GM18873 (cell line): ENCODE measurements at regions not wholly inside any gene's neighbourhood (a gene's known extent, or its start where the extent isn't known, plus 50 kb on each side); places are given as distances from the start of the nearest gene placed in this dataset.
"Not testable (repeated sequence)": the region's sequence is repeated elsewhere in the genome, so short reads cannot be mapped to it uniquely, and the experiment has no call there.

Source experiments
- ATAC-seq: cut with Tn5 transposase; IDR thresholded peaks from one replicate; pipeline ENCODE4 v1.9.1; 2021; ENCODE audit warnings: mild to moderate bottlenecking, moderate library complexity, moderate number of reproducible peaks; ENCODE audit not compliant: unreplicated experiment, low FRiP score

DNA sequence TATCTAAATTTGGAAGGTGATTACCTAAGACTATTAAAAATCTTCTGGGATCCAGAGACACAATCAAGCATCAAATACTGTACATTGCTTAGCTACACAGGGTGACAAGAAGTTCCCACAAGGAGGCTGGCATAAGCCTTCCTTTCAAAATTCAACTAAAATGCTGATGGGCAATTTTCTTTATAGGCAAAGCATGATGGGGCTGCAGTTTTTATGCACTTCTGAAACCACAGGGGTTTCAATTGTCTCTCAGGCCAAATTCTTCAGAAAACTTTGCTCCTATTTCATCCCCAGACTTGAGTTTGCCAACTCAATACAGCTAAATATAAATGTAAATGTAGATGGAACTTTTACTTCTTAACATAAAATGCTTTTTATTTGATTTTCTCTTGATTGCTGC is 241.6 kb downstream of the ZPLD1 start:
- ATAC-seq: no peak

DNA sequence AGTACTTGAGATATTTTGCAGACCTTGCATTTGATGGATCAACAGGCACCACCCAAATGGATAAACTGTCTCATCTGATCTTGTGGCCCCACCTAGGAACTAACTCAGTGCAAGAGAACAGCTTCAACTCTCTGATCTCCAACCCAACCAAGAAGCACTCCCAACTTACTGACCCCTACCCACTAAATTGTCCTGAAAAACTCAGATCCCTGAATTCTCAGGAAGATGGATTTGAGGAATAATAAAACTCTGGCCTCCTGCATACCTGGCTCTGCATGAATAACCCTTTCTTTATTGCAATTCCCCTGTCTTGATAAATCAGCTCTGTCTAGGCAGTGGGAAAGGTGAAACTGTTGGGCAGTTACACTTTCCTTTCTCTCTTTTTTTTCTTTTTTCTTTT is 247.9 kb downstream of the ZPLD1 start:
- no peak for ATAC-seq

DNA sequence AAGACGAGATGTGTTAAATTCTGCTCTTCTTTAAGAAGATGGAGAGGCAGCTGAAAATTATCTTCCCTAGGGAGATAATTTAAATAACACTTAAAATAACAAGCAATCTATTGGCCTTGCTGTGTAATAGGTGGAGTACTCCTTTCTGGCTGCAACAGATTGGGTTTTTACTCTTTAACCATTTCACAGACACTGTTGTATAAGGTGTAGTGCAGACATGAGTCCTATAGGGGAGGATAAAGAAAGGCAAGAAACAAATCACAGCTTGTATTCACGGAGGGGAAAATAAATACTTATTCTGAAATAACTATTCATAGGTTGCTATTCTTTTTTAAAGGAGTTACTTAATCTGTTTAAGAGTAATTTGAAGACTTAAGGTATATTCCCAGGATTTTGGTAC is 252.0 kb downstream of the ZPLD1 start:
- no peak for ATAC-seq

DNA sequence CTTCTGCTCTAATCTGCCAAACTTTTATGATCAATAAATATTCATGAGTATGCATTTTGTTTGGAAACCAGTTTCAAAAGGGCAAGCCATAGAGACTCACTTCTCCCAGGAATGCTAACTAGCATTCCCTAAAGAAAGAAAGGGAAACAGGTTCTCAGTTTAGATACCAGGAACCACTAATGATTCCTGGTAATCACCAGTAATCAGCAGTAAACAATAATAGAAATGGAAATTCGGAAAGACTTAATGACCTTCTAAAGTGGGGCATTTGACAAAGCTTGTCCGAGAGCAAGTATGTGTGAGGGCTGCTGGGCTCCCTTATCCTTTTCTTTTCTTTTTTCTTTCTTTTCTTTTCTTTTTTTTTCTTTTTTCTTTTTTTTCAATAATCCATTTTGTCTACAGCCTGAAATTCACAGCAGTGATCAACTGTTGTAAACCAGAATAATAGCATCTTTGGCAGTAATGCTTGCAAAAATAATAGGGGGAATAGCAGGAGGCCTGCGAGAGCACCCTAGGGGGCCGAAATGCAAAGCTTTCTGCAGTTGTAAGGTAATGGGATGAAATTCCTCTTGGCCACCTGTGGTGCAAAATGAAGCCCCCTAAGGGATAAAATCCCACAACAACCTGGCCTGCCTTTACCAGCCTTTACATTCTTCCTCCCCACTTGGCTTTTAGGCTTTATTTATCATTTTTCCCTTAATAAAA is 253.2 kb downstream of the ZPLD1 start:
- no peak for ATAC-seq

DNA sequence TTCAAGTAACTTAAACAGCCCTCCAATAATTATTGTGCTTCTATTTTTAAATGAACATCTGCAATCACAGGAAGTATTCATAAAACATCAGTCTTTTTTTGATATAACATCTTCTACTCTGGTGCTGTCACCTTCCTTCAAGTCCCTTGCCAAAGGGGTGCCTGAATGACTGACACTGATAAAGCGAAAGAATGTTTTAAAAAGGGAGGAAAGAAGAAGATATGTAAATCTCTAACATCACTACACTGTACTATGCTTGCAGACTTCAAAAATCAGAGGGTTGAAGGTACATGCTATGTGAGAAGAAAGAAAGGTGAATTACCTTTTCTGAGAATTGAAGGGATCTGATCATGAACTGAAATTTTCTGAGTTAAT is 253.7 kb downstream of the ZPLD1 start:
- ATAC-seq: no peak

DNA sequence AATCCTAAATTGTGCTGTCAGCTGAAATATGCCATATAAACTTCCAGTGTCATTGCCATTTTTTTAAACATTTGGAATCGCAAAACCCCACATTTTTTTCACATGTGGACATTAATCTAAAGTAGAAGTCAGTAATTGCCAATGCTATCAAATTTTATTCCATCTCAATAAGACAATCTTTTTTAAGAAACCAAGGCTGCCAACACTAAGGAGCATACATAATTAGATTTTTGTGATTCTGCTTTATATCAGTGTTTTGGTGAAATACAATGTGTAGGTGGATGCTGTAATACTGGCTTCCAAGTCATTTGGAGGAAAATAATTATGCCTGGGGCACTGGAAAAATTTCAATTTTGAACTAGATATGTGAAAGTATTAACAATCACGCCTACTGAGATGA is 256.7 kb downstream of the ZPLD1 start:
- no peak for ATAC-seq

DNA sequence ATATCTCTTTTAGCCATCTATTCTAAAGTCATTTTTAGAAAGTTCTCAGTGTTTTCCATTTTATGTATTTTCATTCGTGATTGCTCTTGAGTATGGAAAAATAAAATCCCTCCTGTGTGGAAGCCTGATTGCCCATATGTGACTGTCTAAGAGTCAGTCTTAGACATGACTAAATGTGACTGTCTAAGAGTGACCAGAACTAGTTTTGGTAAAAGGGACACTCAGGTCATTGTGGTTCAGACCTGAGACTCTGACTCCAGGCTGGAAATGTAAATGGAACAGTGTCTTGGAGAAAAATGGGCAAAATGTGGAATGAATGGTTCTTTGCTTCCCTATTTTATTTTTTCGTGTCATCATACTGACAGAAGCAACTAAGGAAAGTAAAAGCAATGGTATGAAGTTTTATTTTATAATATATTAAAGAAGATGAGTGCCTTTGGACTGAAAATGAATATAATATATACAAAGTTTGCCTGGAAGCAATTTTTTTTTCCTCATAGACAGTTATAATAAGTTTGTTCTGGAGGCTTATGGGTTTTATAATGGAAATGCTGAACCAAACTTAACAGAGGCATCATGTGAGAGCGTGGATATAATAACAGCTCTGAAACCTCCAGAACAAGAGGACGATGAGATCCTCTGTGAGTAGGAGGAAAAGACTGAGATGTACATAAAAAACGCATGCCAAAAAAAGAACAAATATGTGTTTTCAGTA is 264.4 kb downstream of the ZPLD1 start:
- ATAC-seq: no peak

DNA sequence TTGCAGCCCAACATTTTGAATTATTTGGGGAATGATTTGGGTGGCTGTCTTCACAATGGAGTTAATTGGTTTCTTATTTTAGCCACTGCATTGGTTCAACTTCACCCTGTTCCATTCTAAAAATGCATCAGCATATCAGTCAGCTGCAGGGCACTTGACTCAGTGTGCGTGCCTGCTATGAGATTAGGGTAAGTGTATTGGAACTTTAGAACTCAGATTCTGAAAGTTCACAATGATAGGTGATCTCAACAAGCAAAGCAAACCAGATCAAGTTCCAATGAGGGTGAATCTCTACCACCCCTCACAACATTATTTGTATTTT is 265.0 kb downstream of the ZPLD1 start:
- no peak for ATAC-seq

DNA sequence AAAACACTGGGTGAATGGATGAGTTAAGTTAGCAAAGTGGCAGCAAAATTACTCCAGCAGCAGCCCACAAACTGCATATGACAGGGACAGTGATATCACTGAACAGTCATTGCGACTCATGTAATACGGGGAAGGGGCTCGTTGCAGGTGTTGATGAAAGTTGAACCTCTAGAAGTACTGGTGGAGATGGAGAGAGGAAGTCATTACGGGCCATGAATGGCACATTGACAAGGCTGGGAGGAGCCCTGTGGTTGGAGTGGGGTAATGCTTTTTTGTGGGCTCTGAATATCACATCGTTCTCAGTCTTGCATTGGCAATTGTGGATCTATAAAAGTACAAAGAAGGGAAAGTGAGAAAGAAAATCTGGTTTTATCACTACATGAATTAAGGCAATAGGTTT is 278.1 kb downstream of the ZPLD1 start:
- ATAC-seq: no peak

DNA sequence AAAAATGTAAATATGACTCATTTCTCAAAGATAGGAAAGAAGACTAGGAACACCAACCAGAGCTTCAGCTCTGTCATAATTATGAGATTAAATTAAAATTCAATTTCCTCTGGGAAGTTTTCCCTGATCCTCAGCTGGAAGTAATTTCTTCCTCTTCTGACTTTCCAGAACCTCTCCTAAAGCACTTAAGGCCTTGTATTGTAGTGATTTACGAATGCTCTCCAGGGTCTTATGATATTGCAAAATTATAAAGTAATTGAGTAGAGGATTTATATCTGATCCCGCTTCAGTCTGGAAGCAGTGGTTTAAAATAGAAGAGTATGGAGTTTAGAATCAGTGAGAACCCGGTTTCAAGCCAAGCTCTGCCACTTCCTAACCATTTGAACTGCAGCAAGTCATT is 279.8 kb downstream of the ZPLD1 start:
- no peak for ATAC-seq

DNA sequence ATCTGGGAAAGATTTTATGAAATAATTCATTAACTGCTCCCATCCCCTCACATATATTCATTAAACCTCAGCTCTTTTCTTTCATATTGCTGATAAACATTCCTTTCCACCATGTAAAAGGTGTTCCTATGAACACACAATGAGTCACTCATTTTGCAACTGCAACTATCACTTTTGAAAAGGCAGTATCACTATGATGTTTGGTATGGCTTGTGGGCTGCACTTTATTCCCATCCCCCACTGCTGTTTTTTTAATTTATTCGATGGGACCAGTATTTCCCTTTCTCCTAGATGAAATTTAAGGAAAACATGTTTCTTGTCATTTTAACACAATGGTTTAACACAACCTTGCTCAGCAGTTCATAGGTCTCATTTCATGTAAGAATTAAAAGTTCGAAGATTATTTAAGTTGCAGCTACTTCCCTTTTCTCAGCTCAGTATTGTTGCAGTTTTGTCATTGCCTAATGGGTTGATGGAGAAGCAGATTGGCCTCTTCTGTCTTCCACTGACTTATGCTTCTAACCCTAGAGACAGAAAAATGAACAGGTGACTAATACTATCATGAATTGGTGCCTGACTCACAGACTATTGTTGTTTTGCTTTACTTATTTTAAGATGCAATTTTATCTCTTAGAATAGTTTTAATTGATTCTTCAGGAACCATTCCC is 280.3 kb downstream of the ZPLD1 start:
- ATAC-seq: peak; percentile 72

DNA sequence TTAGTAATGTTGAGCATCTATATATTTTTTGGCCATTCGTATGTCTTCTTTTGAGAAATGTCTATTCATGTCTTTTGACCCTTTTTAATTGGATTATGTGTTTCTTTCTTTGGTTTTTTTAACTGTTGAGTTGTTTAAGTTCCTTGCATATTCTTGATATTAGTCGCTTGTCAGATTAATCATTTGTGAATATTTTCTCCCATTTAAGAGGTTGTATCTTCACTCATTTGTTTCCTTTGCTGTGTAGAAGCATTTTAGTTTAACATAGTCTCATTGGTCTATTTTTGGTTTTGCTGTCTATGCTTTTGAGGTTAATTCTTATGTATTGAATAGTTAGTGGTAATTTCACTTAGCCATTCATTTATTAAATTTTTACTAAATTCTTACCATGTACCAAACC is 283.8 kb downstream of the ZPLD1 start:
- no peak for ATAC-seq

DNA sequence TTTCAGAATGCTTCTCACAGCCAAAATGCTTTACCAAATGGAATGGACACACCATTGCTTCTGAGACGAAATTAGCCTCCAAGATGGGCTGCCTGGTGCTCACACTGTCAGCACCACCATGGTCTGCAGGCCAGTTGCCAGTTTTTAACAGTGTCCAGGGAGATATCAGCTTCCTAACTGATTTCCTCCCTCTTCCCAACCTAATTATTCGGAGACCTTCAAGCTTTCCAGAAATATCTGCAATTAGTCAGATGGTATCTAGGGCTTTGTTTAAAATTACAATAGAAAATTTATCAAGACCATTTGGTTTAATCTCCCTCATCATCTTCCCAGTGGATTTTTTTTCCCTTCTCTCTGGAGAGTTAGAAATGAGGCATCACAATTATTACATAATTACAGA is 287.5 kb downstream of the ZPLD1 start:
- no peak for ATAC-seq

DNA sequence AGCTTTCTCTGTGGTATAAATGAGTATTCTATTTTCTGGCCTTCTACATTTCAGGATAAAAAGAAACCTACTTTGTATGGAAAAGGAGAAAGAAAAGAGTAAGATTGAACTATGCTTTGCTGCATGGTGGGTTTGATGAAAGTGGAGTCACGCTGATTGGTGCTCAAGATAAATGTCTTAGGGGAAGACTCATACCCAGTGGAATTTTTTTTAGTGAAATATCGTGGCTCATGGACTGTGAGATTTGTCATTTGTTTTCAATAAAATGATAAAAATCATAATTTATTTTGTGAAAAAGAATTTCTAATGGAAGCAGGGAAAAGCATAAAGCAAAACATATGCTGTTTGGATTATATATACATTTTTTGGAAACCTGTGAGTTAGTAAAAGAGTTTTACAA is 292.5 kb downstream of the ZPLD1 start:
- ATAC-seq: no peak

DNA sequence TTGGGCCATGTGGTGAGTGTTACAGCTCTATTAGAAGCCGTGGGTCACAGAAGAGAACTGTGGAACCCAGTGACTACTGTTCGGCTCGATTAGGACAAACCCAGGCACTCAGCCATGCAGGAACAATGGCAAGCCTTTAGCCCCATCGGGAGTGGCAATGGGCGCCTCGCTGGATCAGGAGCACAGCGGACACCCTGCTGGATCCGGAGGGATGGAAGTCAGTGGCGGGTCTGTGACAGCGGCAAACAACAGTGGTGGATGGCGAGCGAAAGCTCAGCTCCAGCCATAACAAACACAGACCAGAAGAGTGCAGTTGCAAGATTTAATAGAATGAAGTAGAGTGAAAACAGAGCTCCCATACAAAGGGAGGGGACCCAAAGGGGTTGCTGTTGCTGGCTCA is 297.8 kb downstream of the ZPLD1 start:
- not testable (repeated sequence) for ATAC-seq

DNA sequence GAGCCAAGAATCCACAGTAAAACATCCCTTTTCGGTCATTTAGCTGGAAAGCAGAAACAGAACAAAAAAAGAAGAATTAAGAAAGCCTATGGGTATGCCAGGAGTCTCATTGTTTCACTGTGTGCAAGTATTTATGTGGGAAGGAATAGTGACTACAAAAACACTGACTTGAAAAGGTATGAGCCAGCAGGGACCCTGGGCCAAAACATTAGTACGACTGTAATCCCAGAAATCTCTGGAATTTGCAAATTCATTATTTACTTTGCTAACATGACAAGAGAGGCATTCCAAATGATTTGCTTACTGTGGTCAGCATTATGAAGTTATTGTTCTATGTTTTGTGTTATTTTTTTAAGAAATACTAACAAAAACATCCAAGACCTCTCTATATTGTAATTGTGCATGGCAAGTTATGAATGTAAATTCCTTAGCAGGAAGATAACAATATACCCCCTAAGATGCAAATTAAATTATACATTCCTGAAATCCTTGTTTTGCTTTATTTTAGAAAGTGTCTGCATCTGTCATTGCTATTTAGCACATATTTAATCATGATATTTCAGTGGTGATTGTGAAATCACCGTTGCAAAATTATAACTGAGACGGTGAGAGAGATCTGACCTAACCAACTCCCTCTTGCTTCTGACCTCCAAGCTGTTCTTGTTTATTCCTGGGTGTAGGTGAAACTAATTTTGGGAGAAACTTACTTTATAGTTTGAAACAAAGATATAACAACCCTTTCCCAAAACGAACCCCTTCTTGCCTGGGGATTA is 299.2 kb downstream of the ZPLD1 start:
- no peak for ATAC-seq

DNA sequence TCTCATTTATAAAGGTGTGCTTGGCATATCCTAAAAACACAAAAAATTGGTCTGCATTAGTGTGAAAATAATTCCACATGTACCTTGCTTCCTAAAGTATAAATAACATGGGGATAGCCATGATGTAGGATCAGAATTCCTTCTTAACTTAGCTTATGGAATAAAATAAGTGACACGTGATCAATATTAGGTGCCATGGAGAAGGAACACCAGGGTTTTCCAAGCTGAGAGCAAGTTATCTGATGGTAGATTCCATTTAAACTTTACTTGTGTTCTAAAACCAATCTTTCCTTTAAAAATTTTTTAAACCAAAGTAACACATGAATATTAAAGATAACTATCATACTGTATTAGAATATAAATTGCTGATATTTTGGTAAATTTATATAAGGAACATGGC is 300.5 kb downstream of the ZPLD1 start:
- no peak for ATAC-seq

DNA sequence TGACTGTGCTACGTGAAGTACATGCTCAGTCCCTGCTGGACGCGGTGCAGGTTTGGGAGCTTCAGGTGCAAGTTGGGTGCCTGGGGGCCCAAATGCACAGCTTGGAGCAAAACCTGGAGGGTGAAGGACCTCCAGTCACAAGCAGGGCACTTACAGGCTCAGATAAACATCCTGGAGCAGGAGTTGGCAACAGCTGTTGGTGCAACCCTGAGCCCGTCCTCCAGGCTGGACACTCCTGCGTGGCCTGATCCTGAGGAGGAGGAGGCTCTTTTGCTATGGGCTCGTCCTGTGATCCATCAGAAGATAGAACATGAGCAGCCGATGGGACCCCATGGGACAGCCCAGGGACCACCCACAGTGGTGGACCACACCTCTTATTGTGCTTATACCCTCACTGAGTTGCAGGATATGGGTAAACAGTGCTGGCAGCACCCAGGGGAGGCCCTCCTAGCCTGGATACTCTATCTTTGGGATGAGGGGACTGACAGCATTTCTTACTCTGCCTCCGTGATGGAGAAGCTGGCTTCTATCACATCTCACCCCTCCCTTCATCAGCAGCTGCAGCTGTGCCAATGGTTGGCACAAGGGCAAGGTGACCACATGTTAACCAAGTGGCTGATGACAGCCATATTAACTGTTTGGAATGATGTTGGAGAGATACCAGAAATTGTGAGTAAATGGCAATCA is 301.6 kb downstream of the ZPLD1 start:
- no peak for ATAC-seq

DNA sequence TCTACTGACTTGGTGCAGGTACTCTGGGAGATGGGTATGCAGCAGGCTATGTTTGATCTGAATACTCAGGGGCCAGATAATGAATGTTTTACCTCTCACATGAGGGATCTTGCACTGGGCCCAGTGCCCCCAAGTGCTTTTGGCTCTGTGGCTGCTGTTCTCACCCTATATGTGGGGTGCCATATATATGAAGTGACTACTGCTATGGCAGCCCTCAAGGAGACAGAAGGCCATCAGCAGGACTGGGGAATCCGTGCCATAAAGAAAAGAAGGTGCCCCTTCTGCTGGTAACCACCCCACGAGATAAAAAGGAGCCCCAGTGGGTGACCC is 302.1 kb downstream of the ZPLD1 start:
- no peak for ATAC-seq

DNA sequence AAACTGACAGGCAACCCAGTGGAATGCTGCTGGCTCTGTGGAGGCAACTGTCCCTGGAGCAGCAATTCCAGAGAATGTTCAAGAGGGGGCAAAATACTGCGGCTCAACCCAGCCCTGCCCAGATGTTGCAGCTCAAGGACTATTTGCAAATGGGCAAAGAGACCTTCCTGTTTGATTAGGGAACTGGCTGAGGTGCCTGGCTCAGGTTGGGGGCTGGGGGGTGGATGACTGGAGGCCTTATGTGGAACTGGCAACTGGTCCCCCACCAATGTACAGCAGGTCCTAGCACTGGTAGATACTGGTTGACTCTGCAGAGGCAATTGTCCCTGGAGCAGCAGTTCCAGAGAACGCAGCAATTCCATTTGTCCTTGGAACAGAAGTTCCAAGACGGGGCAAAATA is 302.5 kb downstream of the ZPLD1 start:
- no peak for ATAC-seq

DNA sequence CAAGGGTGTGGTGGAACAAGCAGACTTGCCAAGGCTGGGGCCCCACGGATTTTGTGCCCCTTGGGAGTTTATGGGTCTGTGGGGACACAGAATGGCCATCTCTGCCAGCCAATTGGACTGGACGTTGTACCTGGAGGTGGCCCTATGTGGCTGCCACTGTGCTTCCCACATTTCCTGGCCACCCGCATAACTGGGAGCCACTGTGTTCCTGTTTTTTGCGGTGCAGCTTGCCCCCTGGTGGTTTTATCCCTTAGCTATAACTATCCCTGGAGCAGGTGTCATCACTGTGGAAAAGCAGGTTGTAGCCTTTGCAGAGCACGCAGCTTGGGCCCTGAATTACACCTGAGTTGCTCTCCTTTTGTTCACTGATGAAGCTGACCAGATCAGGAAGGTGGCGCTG is 306.3 kb downstream of the ZPLD1 start:
- no peak for ATAC-seq
